Keratinocyte (primary cell): ENCODE measurements at regions not wholly inside any gene's neighbourhood (a gene's known extent, or its start where the extent isn't known, plus 50 kb on each side); places are given as distances from the start of the nearest gene placed in this dataset.
"Not testable (repeated sequence)": the region's sequence is repeated elsewhere in the genome, so short reads cannot be mapped to it uniquely, and the experiment has no call there.

Source experiments
- DNase-seq: peaks from one replicate; pipeline ENCODE4 v3.0.0-alpha.2; 2011; ENCODE audit warnings: low read depth, missing footprints, low spot score
- FAIRE-seq: peaks from 2 replicates; lab custom pipeline; 2011; peaks lifted over from hg19 to GRCh38; lab: Jason Lieb, UNC
- H2AFZ ChIP-seq: 2 replicates; pipeline ENCODE4 v1.6.0; 2012; ENCODE audit warnings: low read length, control low read depth, inconsistent platforms; ENCODE audit not compliant: control insufficient read depth
- H3K27ac ChIP-seq: 2 replicates; pipeline ENCODE4 v1.5.1; 2011; ENCODE audit warnings: low read length; ENCODE audit not compliant: control insufficient read depth, insufficient read depth
- H3K27me3 ChIP-seq: 3 replicates; pipeline ENCODE4 v1.6.0; 2011; ENCODE audit warnings: low read length; ENCODE audit not compliant: control insufficient read depth, insufficient read depth; ENCODE audit errors: extremely low read depth
- H3K36me3 ChIP-seq, 2 experiments: 2 replicates in 1 of 2; 3 replicates in 1 of 2; pipeline ENCODE4 v1.5.1; 2011; ENCODE audit warnings: low read length in 2 of 2, mild to moderate bottlenecking in 1 of 2; ENCODE audit not compliant: control insufficient read depth in 2 of 2, insufficient read depth in 2 of 2; ENCODE audit errors: extremely low read depth in 1 of 2
- H3K4me1 ChIP-seq: 3 replicates; pipeline ENCODE4 v1.5.1; 2011; ENCODE audit warnings: low read length; ENCODE audit not compliant: control insufficient read depth, insufficient read depth; ENCODE audit errors: extremely low read depth
- H3K4me2 ChIP-seq: 3 replicates; pipeline ENCODE4 v1.6.0; 2011; ENCODE audit warnings: low read depth, low read length; ENCODE audit not compliant: control insufficient read depth, insufficient read depth; ENCODE audit errors: extremely low read depth
- H3K4me3 ChIP-seq, 3 experiments: fragments of 200-600 bp in 1 of 3; sonication (generic) in 1 of 3; 2 replicates in 2 of 3; 3 replicates in 1 of 3; pipeline ENCODE4 v1.5.1; 2011 to 2016; ENCODE audit warnings: low read length in 3 of 3, mild to moderate bottlenecking in 3 of 3, control low read depth in 2 of 3, inconsistent platforms in 1 of 3, low read depth in 1 of 3, mixed read lengths in 1 of 3, mixed run types in 1 of 3, moderate library complexity in 1 of 3; ENCODE audit not compliant: control insufficient read depth in 2 of 3, insufficient read depth in 2 of 3; ENCODE audit errors: extremely low read depth in 1 of 3
- H3K79me2 ChIP-seq: 2 replicates; pipeline ENCODE4 v1.6.0; 2012; ENCODE audit warnings: low read length; ENCODE audit not compliant: control insufficient read depth, insufficient read depth
- H3K9ac ChIP-seq: 3 replicates; pipeline ENCODE4 v1.6.0; 2011; ENCODE audit warnings: low read length; ENCODE audit not compliant: control insufficient read depth, insufficient read depth; ENCODE audit errors: extremely low read depth
- H3K9me1 ChIP-seq: 3 replicates; pipeline ENCODE4 v1.6.0; 2011; ENCODE audit warnings: low read length; ENCODE audit not compliant: control insufficient read depth, insufficient read depth; ENCODE audit errors: extremely low read depth
- H3K9me3 ChIP-seq: 2 replicates; pipeline ENCODE4 v1.5.1; 2012; ENCODE audit warnings: low read depth, low read length; ENCODE audit not compliant: control insufficient read depth
- H4K20me1 ChIP-seq: 3 replicates; pipeline ENCODE4 v1.6.0; 2011; ENCODE audit warnings: low read length; ENCODE audit not compliant: control insufficient read depth, insufficient read depth; ENCODE audit errors: extremely low read depth
- dilution Hi-C: fragments of 300-500 bp; cut with MboI; formaldehyde crosslinking; loops from one replicate; pipeline ENCODE4 v1.7.0; 2020; ENCODE audit warnings: low sequenced_read_pairs; ENCODE audit not compliant: extremely low pct_ligation_motif_present

GRCh38 chrX:63169416-63169815 is 181.7 kb downstream of the SPIN4 start:
- H3K9me3 ChIP-seq, H3K4me3 ChIP-seq, H2AFZ ChIP-seq, DNase-seq, dilution Hi-C loops, H4K20me1 ChIP-seq, H3K9ac ChIP-seq, FAIRE-seq, H3K27me3 ChIP-seq, H3K4me1 ChIP-seq, H3K36me3 ChIP-seq, H3K4me2 ChIP-seq, H3K9me1 ChIP-seq, H3K79me2 ChIP-seq, H3K27ac ChIP-seq: not testable (repeated sequence)

- H3K9me3 ChIP-seq, H4K20me1 ChIP-seq, H3K4me2 ChIP-seq, H3K9ac ChIP-seq, H2AFZ ChIP-seq, FAIRE-seq, dilution Hi-C loops, DNase-seq, H3K27me3 ChIP-seq, H3K36me3 ChIP-seq, H3K9me1 ChIP-seq, H3K4me3 ChIP-seq, H3K27ac ChIP-seq, H3K79me2 ChIP-seq, H3K4me1 ChIP-seq: not testable (repeated sequence)
Observed at GRCh38 chrX:63168949-63169348, 182.2 kb downstream of the SPIN4 start.

DNA sequence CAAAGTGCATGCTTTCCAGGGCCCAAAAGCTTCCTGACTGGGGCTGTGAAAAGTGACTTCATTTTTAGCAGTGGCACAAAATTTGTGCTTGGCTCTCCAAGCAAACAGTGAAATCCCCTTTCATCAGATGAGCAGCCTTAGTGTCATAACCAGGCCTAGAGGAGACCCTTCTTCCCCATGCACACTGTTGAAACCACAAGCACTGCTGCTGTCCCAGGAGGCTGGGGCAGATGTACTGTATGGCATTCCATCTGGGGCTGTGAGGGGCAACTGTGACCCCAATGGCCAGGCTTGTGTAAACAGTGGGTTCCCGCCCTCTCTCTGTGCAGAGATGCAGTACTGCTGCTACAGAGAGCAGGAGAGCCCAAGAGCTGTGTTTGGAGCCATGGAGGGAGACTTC is 184.1 kb downstream of the SPIN4 start:
- dilution Hi-C loops, H3K4me2 ChIP-seq, H3K9me1 ChIP-seq, H3K9me3 ChIP-seq, H3K9ac ChIP-seq, H2AFZ ChIP-seq, H4K20me1 ChIP-seq, H3K27me3 ChIP-seq, H3K4me1 ChIP-seq, H3K36me3 ChIP-seq, FAIRE-seq, H3K27ac ChIP-seq, DNase-seq, H3K79me2 ChIP-seq, H3K4me3 ChIP-seq: not testable (repeated sequence)

GRCh38 chrX:63160994-63161393 is 190.1 kb downstream of the SPIN4 start:
- H3K9me1 ChIP-seq, dilution Hi-C loops, H3K4me3 ChIP-seq, H3K4me2 ChIP-seq, H3K9me3 ChIP-seq, DNase-seq, H3K79me2 ChIP-seq, H2AFZ ChIP-seq, H3K36me3 ChIP-seq, H3K27ac ChIP-seq, H3K27me3 ChIP-seq, H3K4me1 ChIP-seq, H4K20me1 ChIP-seq, FAIRE-seq, H3K9ac ChIP-seq: not testable (repeated sequence)

GRCh38 chrX:63160340-63160739 is 190.8 kb downstream of the SPIN4 start:
- H2AFZ ChIP-seq, H4K20me1 ChIP-seq, H3K9ac ChIP-seq, H3K4me1 ChIP-seq, H3K27ac ChIP-seq, dilution Hi-C loops, H3K4me3 ChIP-seq, DNase-seq, H3K27me3 ChIP-seq, H3K79me2 ChIP-seq, H3K9me1 ChIP-seq, H3K9me3 ChIP-seq, FAIRE-seq, H3K36me3 ChIP-seq, H3K4me2 ChIP-seq: not testable (repeated sequence)
